Activated naive CD8-positive, alpha-beta T cell treated with anti-CD3 and anti-CD28 coated beads, Interleukin-2, amount 10 ng/mL, durations not matched to agents 7 days and 5 days (primary cell): ENCODE measurements at regions not wholly inside any gene's neighbourhood (a gene's known extent, or its start where the extent isn't known, plus 50 kb on each side); places are given as distances from the start of the nearest gene placed in this dataset.

Experiments
- ATAC-seq: fragments of 150-1000 bp; cut with Tn5 transposase; one replicate; pipeline ENCODE4 v1.10.0; 2021; ENCODE audit warnings: low read depth, moderate library complexity
- POLR2A ChIA-PET: fragments of 350-600 bp; sonication (Branson Sonifier 250); formaldehyde crosslinking; loops from one replicate; lab custom pipeline; 2021; ENCODE audit warnings: antibody characterized with exemption; lab: Charles Lee
- DNase-seq: peaks from one replicate; pipeline ENCODE4 v3.0.0; 2021
- H3K27ac Mint-ChIP-seq: one replicate; pipeline ENCODE4 v1.8.0; 2022; ENCODE audit warnings: mild to moderate bottlenecking, mixed read lengths
- H3K27me3 Mint-ChIP-seq: one replicate; pipeline ENCODE4 v1.8.0; 2022; ENCODE audit warnings: mild to moderate bottlenecking, moderate library complexity, mixed read lengths
- H3K36me3 Mint-ChIP-seq: one replicate; pipeline ENCODE4 v1.8.0; 2021; ENCODE audit warnings: mild to moderate bottlenecking, mixed read lengths
- H3K4me1 Mint-ChIP-seq: one replicate; pipeline ENCODE4 v1.8.0; 2021; ENCODE audit warnings: mixed read lengths
- H3K4me3 Mint-ChIP-seq: one replicate; pipeline ENCODE4 v1.8.0; 2022; ENCODE audit warnings: mild to moderate bottlenecking, moderate library complexity, mixed read lengths
- H3K9me3 Mint-ChIP-seq: one replicate; pipeline ENCODE4 v1.8.0; 2021; ENCODE audit warnings: mixed read lengths

DNA sequence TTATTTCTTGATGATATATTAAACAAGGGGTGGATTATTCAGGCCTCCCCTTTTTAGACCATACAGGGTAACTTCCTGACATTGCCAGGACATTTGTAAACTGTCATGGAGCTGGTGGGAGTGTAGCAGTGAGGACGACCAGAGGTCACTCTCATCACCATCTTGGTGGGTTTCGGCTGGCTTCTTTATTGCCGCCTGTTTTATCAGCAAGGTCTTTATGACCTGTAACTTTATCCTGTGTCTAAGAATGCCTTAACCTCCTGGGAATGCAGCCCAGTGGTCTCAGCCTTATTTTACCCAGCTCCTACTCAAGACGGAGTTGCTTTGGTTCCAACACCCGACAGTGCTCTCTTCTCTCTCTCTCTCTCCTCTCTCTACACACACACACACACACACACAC, 221.9 kb downstream of the C16orf95 start:
- no peaks in the 10 kb centered on the region for H3K9me3 Mint-ChIP-seq
- DNase-seq (no peak), ATAC-seq (no peak)
- H3K4me3 Mint-ChIP-seq, result no peak overlapping the region
- H3K36me3 Mint-ChIP-seq, result no peaks in the 10 kb centered on the region
- H3K27ac Mint-ChIP-seq, result no peak overlapping the region
- no peaks in the 10 kb centered on the region for H3K27me3 Mint-ChIP-seq
- POLR2A ChIA-PET, result no interaction called here
- no peaks in the 10 kb centered on the region for H3K4me1 Mint-ChIP-seq

DNA sequence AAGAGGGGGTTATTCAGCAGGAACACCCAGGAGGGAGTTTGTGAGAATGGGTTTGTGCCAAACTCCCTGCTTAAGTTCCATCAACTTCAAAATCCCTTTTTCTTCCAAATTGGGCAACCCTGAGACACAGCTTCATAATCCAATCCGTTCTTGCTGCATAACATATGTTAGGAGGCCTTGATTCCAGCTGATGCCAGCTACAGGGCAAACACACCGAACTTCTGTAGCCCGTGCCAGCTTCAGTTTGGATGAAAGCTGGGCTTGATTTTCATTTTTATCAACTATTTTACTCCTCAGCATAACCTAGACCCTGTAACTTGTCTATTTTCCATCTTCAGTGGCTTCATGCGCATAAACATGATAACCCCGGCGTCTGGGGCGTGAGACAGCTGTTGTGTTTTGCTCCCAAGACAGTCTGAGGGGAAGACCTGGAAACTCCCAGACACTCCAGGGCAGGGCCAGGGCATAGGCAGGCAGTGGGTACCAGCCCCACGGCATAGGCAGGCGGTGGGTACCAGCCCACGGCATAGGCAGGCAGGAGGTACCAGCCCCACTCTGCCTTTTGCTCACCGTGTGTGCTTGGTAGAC, 220.4 kb downstream of the C16orf95 start:
- Mint-ChIP-seq H3K27ac (no peak overlapping the region), H3K4me1 (no peaks in the 10 kb centered on the region), H3K36me3 (no peaks in the 10 kb centered on the region), H3K27me3 (no peaks in the 10 kb centered on the region), H3K4me3 (no peak overlapping the region), H3K9me3 (no peaks in the 10 kb centered on the region)
- POLR2A ChIA-PET, result no interaction called here
- DNase-seq, result no peak
- no peak for ATAC-seq

DNA sequence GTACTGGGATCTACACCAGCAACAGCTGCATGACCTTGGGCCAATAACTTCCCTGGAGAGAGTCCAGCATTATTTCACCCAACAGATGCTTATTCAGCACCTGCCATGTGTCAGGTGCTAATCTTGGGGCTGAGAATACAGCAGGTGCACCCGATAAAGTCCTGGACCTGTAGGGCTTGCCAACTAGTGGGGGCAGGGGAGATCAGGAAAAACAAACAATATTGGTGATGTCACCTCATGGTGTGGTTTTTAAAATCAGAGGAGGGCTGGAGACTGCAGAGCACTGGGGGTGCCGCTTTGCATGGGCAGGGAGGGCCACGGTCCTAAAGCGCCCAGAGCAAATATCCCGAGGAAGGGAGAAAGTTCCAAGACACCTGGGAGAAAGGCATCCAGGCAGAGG, 218.8 kb downstream of the C16orf95 start:
- no peaks in the 10 kb centered on the region for H3K4me1 Mint-ChIP-seq
- no peaks in the 10 kb centered on the region for H3K27me3 Mint-ChIP-seq
- H3K36me3 Mint-ChIP-seq, result no peaks in the 10 kb centered on the region
- POLR2A ChIA-PET, result no interaction called here
- no peak for DNase-seq
- no peak overlapping the region for H3K27ac Mint-ChIP-seq
- ATAC-seq, result no peak
- no peaks in the 10 kb centered on the region for H3K9me3 Mint-ChIP-seq
- H3K4me3 Mint-ChIP-seq, result no peak overlapping the region

DNA sequence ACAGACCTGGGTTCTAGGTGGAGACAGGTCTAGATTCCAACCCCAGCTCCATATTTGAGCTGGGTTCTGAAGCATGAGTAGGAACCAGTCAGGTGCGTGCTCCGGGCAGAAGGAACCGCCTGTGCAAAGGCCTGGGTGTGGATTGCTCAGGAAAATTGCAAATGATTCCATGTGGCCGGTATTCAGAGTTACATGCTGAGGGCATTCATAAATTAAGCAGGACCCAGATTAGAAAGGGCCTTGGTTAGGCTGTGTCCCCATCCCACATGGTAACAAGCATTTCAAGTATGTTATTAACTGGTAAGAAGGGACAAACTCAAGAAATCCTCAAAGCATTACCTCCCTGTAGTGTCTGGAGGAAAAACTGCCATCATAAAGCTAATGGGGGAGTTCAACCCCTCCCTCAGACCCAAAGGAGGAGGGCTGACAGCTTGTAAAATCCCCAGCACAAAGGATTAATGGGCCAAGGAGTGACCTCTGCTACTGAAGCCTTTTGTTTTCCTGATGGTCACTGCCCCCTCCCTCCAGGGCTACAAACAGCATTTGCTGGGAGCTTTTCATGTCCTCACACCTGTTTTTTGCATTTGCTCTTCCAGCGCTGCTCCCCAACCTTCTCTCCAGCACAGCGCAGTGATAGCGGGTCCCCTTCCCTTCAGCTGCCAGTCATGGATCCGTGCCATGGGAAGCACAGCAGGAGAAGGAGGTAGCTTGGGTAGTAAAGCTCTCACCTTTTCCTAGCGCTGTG, 218.0 kb downstream of the C16orf95 start:
- H3K36me3 Mint-ChIP-seq, result no peaks in the 10 kb centered on the region
- no peaks in the 10 kb centered on the region for H3K27me3 Mint-ChIP-seq
- H3K4me1 Mint-ChIP-seq, result no peaks in the 10 kb centered on the region
- POLR2A ChIA-PET, result no interaction called here
- H3K4me3 Mint-ChIP-seq, result no peak overlapping the region
- no peaks in the 10 kb centered on the region for H3K9me3 Mint-ChIP-seq
- H3K27ac Mint-ChIP-seq, result no peak overlapping the region
- no peak for ATAC-seq
- no peak for DNase-seq

DNA sequence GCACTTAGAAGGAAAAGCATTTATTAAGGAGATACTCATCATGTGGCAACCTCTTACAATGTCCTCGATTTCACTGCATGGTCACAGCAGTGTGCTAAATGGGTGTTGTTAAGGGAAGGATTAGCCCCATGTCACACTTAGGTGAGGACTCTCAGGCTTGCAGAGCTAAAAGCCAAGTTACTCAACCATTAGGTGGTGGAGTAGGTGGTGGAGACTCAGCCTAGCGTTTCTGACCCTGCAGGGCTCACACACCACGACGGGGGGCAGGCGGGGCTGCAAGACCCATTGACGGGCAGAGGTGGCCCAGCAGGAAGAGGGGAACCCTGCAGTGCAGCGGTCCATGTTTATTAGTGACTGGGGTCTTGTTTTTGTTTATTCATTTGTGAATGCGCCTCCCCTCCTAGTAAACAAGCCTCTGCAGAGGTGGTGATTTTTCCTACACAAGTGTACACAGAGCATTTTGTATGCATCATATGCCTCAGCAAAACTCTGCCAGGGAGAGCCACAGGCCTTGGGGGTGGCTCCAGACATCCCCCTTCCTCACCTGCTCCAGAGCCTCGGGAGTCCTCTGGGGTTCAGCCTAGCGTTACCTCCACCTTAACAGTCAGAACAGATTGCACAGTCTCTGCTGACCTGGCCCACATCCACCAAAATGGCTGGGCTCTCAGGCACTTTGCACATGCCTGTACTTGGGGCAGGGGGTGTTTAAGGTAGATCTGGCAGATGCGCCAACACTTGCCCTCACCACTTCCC, 216.7 kb downstream of the C16orf95 start:
- no peak for ATAC-seq
- DNase-seq, result no peak
- Mint-ChIP-seq H3K9me3 (no peaks in the 10 kb centered on the region), H3K36me3 (no peaks in the 10 kb centered on the region), H3K27me3 (peaks cover 6% of the 10 kb centered on the region), H3K4me1 (no peaks in the 10 kb centered on the region), H3K27ac (no peak overlapping the region), H3K4me3 (no peak overlapping the region)
- POLR2A ChIA-PET, result no interaction called here

DNA sequence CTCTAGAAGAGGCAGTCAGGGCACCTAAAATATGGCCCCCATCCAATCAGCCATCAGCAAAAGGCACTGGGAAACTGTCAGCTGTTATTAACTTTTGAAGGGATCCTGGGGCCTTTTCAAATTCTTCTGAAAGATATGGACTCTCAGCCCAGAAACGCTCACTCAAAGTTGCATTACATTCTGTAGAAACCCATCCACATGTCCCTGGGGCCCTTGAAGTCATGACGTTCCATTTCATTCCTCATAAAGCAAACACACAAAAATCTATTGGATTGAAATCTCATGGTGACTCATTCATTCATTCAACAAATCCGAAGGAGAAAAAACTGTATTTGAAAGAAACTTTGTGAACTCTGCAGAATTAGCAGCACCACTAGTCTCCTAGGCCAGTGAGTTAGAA, 215.3 kb downstream of the C16orf95 start:
- H3K27me3 Mint-ChIP-seq, result peaks cover 9% of the 10 kb centered on the region
- H3K4me1 Mint-ChIP-seq, result no peaks in the 10 kb centered on the region
- DNase-seq (no peak), ATAC-seq (no peak)
- POLR2A ChIA-PET, result no interaction called here
- H3K9me3 Mint-ChIP-seq, result no peaks in the 10 kb centered on the region
- H3K27ac Mint-ChIP-seq, result no peak overlapping the region
- no peak overlapping the region for H3K4me3 Mint-ChIP-seq
- no peaks in the 10 kb centered on the region for H3K36me3 Mint-ChIP-seq

DNA sequence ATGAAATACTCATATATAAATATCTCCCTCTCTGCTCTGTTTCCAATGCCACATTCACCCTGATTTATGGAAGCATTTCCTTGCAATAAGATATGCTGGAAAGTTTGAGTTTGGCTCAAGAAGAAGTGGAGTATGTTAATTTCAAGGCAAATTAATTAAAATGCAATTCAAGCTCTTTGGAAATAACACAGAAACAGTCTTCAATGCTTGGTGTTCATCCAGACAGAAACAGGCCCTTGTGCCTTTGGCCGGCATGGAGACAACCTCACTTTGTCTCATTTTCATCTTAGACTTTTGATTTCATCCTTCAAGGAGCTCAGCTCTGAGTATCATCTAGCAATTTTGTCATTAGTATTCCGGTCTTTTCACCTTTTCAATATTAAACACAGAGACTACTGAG, 210.0 kb downstream of the C16orf95 start:
- Mint-ChIP-seq H3K27ac (no peak overlapping the region), H3K9me3 (no peaks in the 10 kb centered on the region), H3K4me1 (no peaks in the 10 kb centered on the region), H3K36me3 (no peaks in the 10 kb centered on the region), H3K27me3 (peaks cover 9% of the 10 kb centered on the region), H3K4me3 (no peak overlapping the region)
- DNase-seq (no peak), ATAC-seq (no peak)
- POLR2A ChIA-PET, result no interaction called here

DNA sequence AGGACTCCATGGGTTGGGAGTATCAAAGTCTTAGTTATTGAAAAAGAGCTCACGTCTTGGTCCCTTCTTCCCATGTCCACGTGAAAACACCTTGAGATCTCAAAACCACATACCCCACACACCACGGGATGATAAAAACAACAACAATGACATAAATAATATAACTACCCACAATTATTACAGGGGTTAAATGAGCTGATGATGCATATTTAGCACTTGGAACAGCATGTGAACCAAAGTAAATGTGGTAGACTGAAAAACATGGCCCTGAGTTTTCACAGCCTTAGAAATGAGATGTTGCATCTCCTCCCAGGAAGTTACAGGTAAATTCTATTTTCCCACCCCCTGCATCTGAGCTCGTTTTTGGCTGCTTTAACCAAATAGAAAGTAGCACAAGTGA, 208.9 kb downstream of the C16orf95 start:
- H3K4me3 Mint-ChIP-seq, result no peak overlapping the region
- ATAC-seq (no peak), DNase-seq (no peak)
- H3K9me3 Mint-ChIP-seq, result no peaks in the 10 kb centered on the region
- no peak overlapping the region for H3K27ac Mint-ChIP-seq
- POLR2A ChIA-PET, result no interaction called here
- H3K36me3 Mint-ChIP-seq, result no peaks in the 10 kb centered on the region
- H3K4me1 Mint-ChIP-seq, result no peaks in the 10 kb centered on the region
- peaks cover 9% of the 10 kb centered on the region for H3K27me3 Mint-ChIP-seq

DNA sequence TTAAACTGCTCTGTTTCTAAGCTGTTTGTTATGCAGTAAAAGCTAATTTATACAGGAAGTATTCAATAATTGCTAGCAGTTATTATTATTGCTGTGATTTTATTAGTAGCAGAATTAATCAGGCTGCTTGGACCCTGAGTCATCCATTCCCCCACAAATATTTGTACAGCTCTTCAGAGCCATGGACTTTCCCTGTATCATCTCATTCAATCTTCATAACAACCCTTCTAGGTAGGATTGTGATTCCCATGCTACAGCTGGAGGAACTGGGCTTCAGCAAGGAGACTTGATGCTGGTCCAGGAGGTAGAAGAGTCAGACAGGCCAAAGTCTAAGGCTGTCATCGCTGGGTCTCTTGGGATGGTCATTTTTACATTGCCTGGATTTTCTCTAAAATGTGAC, 208.3 kb downstream of the C16orf95 start:
- no peak for ATAC-seq
- H3K4me3 Mint-ChIP-seq, result no peak overlapping the region
- peaks cover 9% of the 10 kb centered on the region for H3K27me3 Mint-ChIP-seq
- POLR2A ChIA-PET, result no interaction called here
- H3K27ac Mint-ChIP-seq, result no peak overlapping the region
- H3K9me3 Mint-ChIP-seq, result no peaks in the 10 kb centered on the region
- DNase-seq, result no peak
- H3K36me3 Mint-ChIP-seq, result no peaks in the 10 kb centered on the region
- H3K4me1 Mint-ChIP-seq, result no peaks in the 10 kb centered on the region

DNA sequence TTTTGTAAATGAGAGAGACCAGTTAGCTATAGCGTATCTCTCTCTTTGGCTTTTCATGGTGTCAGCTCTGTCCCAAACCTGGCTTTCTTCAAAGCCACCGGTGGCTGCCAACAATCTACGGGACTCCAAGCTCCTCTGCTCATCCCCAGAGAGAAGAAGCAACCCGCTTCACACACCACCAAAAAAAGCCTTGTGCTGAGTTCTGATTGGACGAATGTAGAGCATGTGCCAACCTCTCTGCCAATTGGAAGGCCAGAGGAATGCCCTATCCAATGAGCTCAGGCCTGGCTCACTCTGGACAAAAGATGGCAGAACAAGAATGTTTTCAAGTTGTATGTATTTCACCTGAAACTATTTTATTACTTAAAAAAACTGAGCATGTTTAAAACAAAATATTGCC, 202.4 kb downstream of the C16orf95 start:
- no peak overlapping the region for H3K4me3 Mint-ChIP-seq
- H3K4me1 Mint-ChIP-seq, result no peaks in the 10 kb centered on the region
- no peak for DNase-seq
- no peak for ATAC-seq
- H3K9me3 Mint-ChIP-seq, result no peaks in the 10 kb centered on the region
- POLR2A ChIA-PET, result no interaction called here
- no peak overlapping the region for H3K27ac Mint-ChIP-seq
- peaks cover 7% of the 10 kb centered on the region for H3K27me3 Mint-ChIP-seq
- no peaks in the 10 kb centered on the region for H3K36me3 Mint-ChIP-seq

DNA sequence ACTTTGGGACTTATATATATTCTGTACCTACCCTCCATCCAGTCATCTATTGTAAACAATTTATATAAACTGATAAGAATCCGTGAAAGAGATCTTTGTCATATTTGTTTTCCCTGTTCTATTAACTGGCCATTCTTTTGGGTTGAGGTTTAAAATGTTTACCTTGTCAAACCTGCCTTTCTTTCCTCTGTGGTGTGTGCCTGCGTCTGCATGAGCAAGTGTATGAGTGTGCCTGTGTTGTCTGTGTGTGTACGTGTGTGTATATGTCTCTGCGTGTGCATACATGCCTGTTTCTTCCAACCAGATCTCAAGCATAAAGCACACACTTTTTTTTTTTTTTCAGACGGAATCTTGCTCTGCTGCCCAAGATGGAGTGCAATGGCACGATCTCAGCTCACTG, 201.5 kb downstream of the C16orf95 start:
- POLR2A ChIA-PET, result no interaction called here
- H3K27me3 Mint-ChIP-seq, result peaks cover 9% of the 10 kb centered on the region

DNA sequence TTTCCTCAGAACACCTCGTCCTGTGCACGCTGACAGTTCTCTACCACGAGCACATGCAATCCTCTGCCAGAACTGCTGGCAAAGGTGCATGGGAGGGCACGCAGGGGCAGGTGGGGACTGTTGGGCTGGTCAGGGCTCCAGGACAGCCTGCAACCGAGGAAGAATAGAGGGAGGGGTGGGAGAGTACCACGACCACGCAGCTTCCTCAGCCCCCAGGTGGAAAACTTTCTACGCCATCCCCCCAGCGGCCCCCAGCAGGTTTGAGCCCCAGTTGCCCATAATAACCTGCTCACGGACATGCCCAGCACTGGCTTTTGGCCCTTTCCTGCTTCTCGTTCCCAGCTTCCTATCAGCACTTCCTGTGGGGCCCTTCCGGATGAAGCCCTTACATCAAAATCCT, 199.3 kb downstream of the C16orf95 start:
- POLR2A ChIA-PET, result no interaction called here
- ATAC-seq (no peak), DNase-seq (no peak)
- H3K27ac Mint-ChIP-seq, result no peak overlapping the region
- no peak overlapping the region for H3K4me3 Mint-ChIP-seq
- H3K36me3 Mint-ChIP-seq, result no peaks in the 10 kb centered on the region
- no peaks in the 10 kb centered on the region for H3K4me1 Mint-ChIP-seq
- peaks cover 11% of the 10 kb centered on the region for H3K27me3 Mint-ChIP-seq
- H3K9me3 Mint-ChIP-seq, result no peaks in the 10 kb centered on the region

More for the DNA sequence above, 201.5 kb downstream of the C16orf95 start:
- ATAC-seq (no peak), DNase-seq (no peak)
- Mint-ChIP-seq H3K4me3 (no peak overlapping the region), H3K4me1 (no peaks in the 10 kb centered on the region), H3K9me3 (no peaks in the 10 kb centered on the region), H3K36me3 (no peaks in the 10 kb centered on the region), H3K27ac (no peak overlapping the region)

DNA sequence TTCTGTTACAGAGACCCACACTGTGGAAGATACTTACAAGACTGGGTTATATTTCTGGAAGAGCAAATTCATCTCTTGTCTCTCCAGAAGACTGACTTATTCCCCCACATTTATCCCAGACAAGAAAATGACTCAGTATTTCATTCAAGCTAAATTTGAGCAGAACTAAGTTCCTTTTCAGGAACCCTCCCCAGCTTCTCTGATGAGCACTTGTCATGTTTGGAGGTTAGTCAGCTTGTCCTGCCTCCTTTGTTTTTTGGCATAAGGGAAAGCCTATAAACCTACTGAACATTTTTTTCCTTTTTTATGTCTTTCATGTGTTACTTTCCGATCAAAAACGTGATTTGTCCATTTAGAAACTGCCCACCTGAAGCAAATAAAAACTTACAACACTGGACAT, 198.0 kb downstream of the C16orf95 start:
- H3K27ac Mint-ChIP-seq, result no peak overlapping the region
- H3K36me3 Mint-ChIP-seq, result no peaks in the 10 kb centered on the region
- H3K4me3 Mint-ChIP-seq, result no peak overlapping the region
- peaks cover 11% of the 10 kb centered on the region for H3K27me3 Mint-ChIP-seq
- H3K9me3 Mint-ChIP-seq, result no peaks in the 10 kb centered on the region
- no peaks in the 10 kb centered on the region for H3K4me1 Mint-ChIP-seq
- DNase-seq (no peak), ATAC-seq (no peak)
- POLR2A ChIA-PET, result no interaction called here

DNA sequence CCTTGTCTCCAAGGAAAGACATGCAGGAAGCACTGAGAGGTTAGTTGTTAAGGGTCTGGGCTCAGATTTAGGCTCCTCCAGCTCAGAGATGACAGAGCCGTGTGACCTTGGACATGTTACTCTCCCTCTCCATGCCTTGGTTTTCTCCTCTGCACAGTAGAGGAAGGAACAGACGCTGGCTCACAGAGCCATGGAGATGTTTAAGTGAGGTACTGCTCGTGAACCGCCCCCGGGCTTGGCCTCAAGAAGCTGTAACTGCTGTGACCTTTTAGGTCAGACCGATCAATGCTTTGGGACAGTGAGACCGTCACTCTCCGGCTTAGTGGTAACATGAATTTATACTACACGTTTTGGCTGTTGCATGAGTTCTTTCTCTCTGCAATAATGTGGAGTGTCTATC, 197.4 kb downstream of the C16orf95 start:
- DNase-seq, result no peak
- H3K36me3 Mint-ChIP-seq, result no peaks in the 10 kb centered on the region
- no peak overlapping the region for H3K4me3 Mint-ChIP-seq
- H3K27ac Mint-ChIP-seq, result no peak overlapping the region
- H3K4me1 Mint-ChIP-seq, result no peaks in the 10 kb centered on the region
- POLR2A ChIA-PET, result no interaction called here
- H3K27me3 Mint-ChIP-seq, result peaks cover 11% of the 10 kb centered on the region
- H3K9me3 Mint-ChIP-seq, result no peaks in the 10 kb centered on the region
- ATAC-seq, result no peak
